Stomach (tissue), 4 donors: ENCODE measurements at regions not wholly inside any gene's neighbourhood (a gene's known extent, or its start where the extent isn't known, plus 50 kb on each side); places are given as distances from the start of the nearest gene placed in this dataset.

ENCODE experiments used
- EP300 ChIP-seq: sonication (generic); formaldehyde crosslinking; IDR thresholded peaks from one replicate; pipeline ENCODE4 v1.6.1; 2017; ENCODE audit warnings: antibody characterized with exemption
- POLR2A ChIP-seq, 4 donors: fragments of 450-650 bp; IDR thresholded peaks; one replicate each; pipeline ENCODE4 v1.6.1; 2016; ENCODE audit warnings: antibody characterized with exemption in 4 of 4, control low read depth in 2 of 4, mild to moderate bottlenecking in 1 of 4, moderate library complexity in 1 of 4
- POLR2AphosphoS5 ChIP-seq, 3 donors: sonication (generic); formaldehyde crosslinking; IDR thresholded peaks; one replicate each; pipeline ENCODE4 v1.6.1; 2016; ENCODE audit warnings: antibody characterized with exemption in 3 of 3
- TF ChIP-seq, protein P1 (sequence below), 7 experiments: fragments of 450-650 bp in 4 of 7; fragments of 200-600 bp in 3 of 7; sonication (generic) in 3 of 7; IDR thresholded peaks; one replicate each; pipeline ENCODE4 v1.5.1; 2016 to 2019; ENCODE audit warnings: antibody characterized with exemption in 7 of 7, control low read depth in 2 of 7, mild to moderate bottlenecking in 1 of 7

- TF ChIP-seq, protein P1, sequence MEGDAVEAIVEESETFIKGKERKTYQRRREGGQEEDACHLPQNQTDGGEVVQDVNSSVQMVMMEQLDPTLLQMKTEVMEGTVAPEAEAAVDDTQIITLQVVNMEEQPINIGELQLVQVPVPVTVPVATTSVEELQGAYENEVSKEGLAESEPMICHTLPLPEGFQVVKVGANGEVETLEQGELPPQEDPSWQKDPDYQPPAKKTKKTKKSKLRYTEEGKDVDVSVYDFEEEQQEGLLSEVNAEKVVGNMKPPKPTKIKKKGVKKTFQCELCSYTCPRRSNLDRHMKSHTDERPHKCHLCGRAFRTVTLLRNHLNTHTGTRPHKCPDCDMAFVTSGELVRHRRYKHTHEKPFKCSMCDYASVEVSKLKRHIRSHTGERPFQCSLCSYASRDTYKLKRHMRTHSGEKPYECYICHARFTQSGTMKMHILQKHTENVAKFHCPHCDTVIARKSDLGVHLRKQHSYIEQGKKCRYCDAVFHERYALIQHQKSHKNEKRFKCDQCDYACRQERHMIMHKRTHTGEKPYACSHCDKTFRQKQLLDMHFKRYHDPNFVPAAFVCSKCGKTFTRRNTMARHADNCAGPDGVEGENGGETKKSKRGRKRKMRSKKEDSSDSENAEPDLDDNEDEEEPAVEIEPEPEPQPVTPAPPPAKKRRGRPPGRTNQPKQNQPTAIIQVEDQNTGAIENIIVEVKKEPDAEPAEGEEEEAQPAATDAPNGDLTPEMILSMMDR (IDR thresholded peaks at IDR 0.05), result no peak
- no peak for TF ChIP-seq POLR2AphosphoS5 (IDR thresholded peaks at IDR 0.05)
- TF ChIP-seq POLR2A (IDR thresholded peaks at IDR 0.05), result no peak
- no peak for TF ChIP-seq EP300
Observed at GRCh38 chr12:19755136-19755535, 315.8 kb downstream of the AEBP2 start.
